ENCODE measurements at regions not wholly inside any gene's neighbourhood (a gene's known extent, or its start where the extent isn't known, plus 50 kb on each side); places are given as distances from the start of the nearest gene placed in this dataset.

DNA sequence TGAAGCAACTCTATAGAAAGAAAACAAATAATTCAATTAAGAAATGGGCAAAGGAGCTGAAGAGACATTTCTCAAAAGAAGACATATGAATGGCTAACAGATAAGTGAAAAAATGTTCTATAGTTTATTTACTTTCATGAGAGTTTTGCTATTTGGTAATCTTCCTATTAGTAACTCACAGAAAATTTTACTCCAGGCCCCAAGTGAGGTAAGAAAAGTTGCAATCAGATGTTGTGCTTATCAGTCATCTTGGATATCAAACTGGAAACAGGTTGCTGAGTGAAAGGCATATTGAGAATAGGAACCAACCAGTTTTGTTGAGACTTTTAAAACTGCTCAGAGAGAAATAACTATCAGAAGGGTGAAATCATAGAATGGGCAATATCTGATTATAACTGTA lies 1179.0 kb upstream of the ACVR2A start:
- Histone ChIP-seq H3K9me3 (ENCODE audit: control insufficient read depth, low read depth, low read length) (no peaks in the 10 kb centered on the region), H2BK120ac (ENCODE audit: low read depth, low read length, poor library complexity, severe bottlenecking) (no peak overlapping the region), H3K23ac (ENCODE audit: insufficient read length, low read depth, low read length) (no peak overlapping the region), H3K9ac (ENCODE audit: extremely low read depth, insufficient read length, low read length) (no peak overlapping the region), H3T11ph (ENCODE audit: low read length) (no peak overlapping the region), H2AK5ac (ENCODE audit: insufficient read length, low read length) (no peak overlapping the region), H3K4ac (ENCODE audit: low read depth, low read length) (no peak overlapping the region), H2BK12ac (ENCODE audit: insufficient read length, low read depth, low read length) (no peak overlapping the region), H3K27me3 (ENCODE audit: insufficient read depth, low read length) (no peaks in the 10 kb centered on the region), H3K27ac (ENCODE audit: insufficient read length, low read depth, low read length) (no peak overlapping the region), H2BK20ac (ENCODE audit: low read depth, low read length, poor library complexity, severe bottlenecking) (no peak overlapping the region), H2BK5ac (ENCODE audit: insufficient read length, low read length) (no peak overlapping the region), H3K18ac (ENCODE audit: insufficient read length, low read depth, low read length) (no peak overlapping the region), H4K5ac (ENCODE audit: insufficient read length, low read depth, low read length) (no peak overlapping the region), H3K79me2 (ENCODE audit: insufficient read depth, low read length) (no peaks in the 10 kb centered on the region), H3K4me2 (ENCODE audit: insufficient read depth, insufficient read length, low read length) (no peak overlapping the region), H2BK15ac (ENCODE audit: low read depth, low read length) (no peak overlapping the region), H3K79me1 (ENCODE audit: insufficient read depth, low read depth, low read length, poor library complexity, severe bottlenecking) (no peaks in the 10 kb centered on the region), H3K23me2 (ENCODE audit: insufficient read length, low read depth, low read length, poor library complexity, severe bottlenecking) (no peaks in the 10 kb centered on the region), H3K4me1 (ENCODE audit: insufficient read depth, low read length) (no peaks in the 10 kb centered on the region), H3K14ac (ENCODE audit: insufficient read depth, low read length) (no peak overlapping the region), H4K20me1 (ENCODE audit: control insufficient read depth, insufficient read depth, insufficient read length) (no peaks in the 10 kb centered on the region), H4K91ac (ENCODE audit: insufficient read length, low read depth, low read length) (no peak overlapping the region), H3K56ac (ENCODE audit: insufficient read length, low read depth, low read length) (no peak overlapping the region), H4K8ac (replicated peaks; ENCODE audit: insufficient read length, low read depth, low read length) (no peak overlapping the region), H2AFZ (ENCODE audit: low read length) (no peak overlapping the region)
- H3K27me3 Mint-ChIP-seq (ENCODE audit: low read depth): no peaks in the 10 kb centered on the region
- DNase-seq: no peak
- no peaks in the 10 kb centered on the region for H3K9me3 Mint-ChIP-seq
- peaks cover 15 to 20% of the 10 kb centered on the region in 2 experiments for H3K4me1 Mint-ChIP-seq
- TF ChIP-seq, protein P1, sequence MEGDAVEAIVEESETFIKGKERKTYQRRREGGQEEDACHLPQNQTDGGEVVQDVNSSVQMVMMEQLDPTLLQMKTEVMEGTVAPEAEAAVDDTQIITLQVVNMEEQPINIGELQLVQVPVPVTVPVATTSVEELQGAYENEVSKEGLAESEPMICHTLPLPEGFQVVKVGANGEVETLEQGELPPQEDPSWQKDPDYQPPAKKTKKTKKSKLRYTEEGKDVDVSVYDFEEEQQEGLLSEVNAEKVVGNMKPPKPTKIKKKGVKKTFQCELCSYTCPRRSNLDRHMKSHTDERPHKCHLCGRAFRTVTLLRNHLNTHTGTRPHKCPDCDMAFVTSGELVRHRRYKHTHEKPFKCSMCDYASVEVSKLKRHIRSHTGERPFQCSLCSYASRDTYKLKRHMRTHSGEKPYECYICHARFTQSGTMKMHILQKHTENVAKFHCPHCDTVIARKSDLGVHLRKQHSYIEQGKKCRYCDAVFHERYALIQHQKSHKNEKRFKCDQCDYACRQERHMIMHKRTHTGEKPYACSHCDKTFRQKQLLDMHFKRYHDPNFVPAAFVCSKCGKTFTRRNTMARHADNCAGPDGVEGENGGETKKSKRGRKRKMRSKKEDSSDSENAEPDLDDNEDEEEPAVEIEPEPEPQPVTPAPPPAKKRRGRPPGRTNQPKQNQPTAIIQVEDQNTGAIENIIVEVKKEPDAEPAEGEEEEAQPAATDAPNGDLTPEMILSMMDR (conservative IDR thresholded peaks at IDR 0.05): no peak
- no peak overlapping the region for H3K27ac Mint-ChIP-seq
- no peaks in the 10 kb centered on the region; a peak in 1 of 7 replicates for H3K36me3 Mint-ChIP-seq (ENCODE audit: insufficient read depth in 1 of 3, low read depth in 3 of 3)
- no peak overlapping the region for H3K4me3 Mint-ChIP-seq
